H1 (cell line): ENCODE measurements at regions not wholly inside any gene's neighbourhood (a gene's known extent, or its start where the extent isn't known, plus 50 kb on each side); places are given as distances from the start of the nearest gene placed in this dataset.

ENCODE experiments used
- CHD7 ChIP-seq: fragments of 300-600 bp; sonication (generic); IDR thresholded peaks from 2 replicates; pipeline ENCODE4 v1.7.1; 2012; ENCODE audit warnings: low read length, moderate library complexity, mild to moderate bottlenecking, inconsistent platforms; ENCODE audit not compliant: insufficient replicate concordance

- no peak for TF ChIP-seq CHD7
These were observed 265.9 kb upstream of the MKLN1 start (continued) for GRCh38 chr7:131061818-131062217.
